ENCODE measurements at regions not wholly inside any gene's neighbourhood (a gene's known extent, or its start where the extent isn't known, plus 50 kb on each side); places are given as distances from the start of the nearest gene placed in this dataset.
"Not testable (repeated sequence)": the region's sequence is repeated elsewhere in the genome, so short reads cannot be mapped to it uniquely, and the experiment has no call there.

- H3K4me1 Mint-ChIP-seq; H3K27me3 Mint-ChIP-seq; ATAC-seq; H3K9me3 Mint-ChIP-seq (ENCODE audit: low read depth); CTCF ChIA-PET; H3K36me3 Mint-ChIP-seq; H3K4me3 Mint-ChIP-seq; H3K27ac Mint-ChIP-seq; DNase-seq: not testable (repeated sequence)
Measured at GRCh38 chr17:14560325-14560724, 259.4 kb downstream of the HS3ST3B1 start.

- DNase-seq (no peak), ATAC-seq (no peak)
- Mint-ChIP-seq H3K27me3 (no peaks in the 10 kb centered on the region), H3K36me3 (no peaks in the 10 kb centered on the region), H3K9me3 (ENCODE audit: low read depth) (no peaks in the 10 kb centered on the region), H3K4me1 (peaks cover 3% of the 10 kb centered on the region), H3K27ac (no peak overlapping the region), H3K4me3 (no peak overlapping the region)
- CTCF ChIA-PET = no interaction called here
Measured at GRCh38 chr17:14559264-14560119, 258.6 kb downstream of the HS3ST3B1 start.

- ATAC-seq = no peak
- Mint-ChIP-seq H3K4me1 (peaks cover 3% of the 10 kb centered on the region), H3K27me3 (no peaks in the 10 kb centered on the region), H3K4me3 (no peak overlapping the region), H3K27ac (no peak overlapping the region), H3K9me3 (ENCODE audit: low read depth) (no peaks in the 10 kb centered on the region), H3K36me3 (no peaks in the 10 kb centered on the region)
- DNase-seq = no peak
- CTCF ChIA-PET = no interaction called here
Measured at GRCh38 chr17:14557480-14557879, 256.6 kb downstream of the HS3ST3B1 start.

GRCh38 chr17:14553847-14554246, 253.0 kb downstream of the HS3ST3B1 start:
- CTCF ChIA-PET = no interaction called here
- Mint-ChIP-seq H3K27me3 (no peaks in the 10 kb centered on the region), H3K4me3 (no peak overlapping the region), H3K9me3 (ENCODE audit: low read depth) (no peaks in the 10 kb centered on the region), H3K4me1 (no peaks in the 10 kb centered on the region), H3K27ac (no peak overlapping the region), H3K36me3 (no peaks in the 10 kb centered on the region)
- DNase-seq = no peak
- ATAC-seq = no peak

GRCh38 chr17:14552306-14552705, 251.4 kb downstream of the HS3ST3B1 start:
- Mint-ChIP-seq H3K4me3 (no peak overlapping the region), H3K9me3 (ENCODE audit: low read depth) (no peaks in the 10 kb centered on the region), H3K4me1 (no peaks in the 10 kb centered on the region), H3K36me3 (no peaks in the 10 kb centered on the region), H3K27me3 (no peaks in the 10 kb centered on the region), H3K27ac (no peak overlapping the region)
- DNase-seq (no peak), ATAC-seq (no peak)
- CTCF ChIA-PET = no interaction called here

- H3K4me3 Mint-ChIP-seq = no peak overlapping the region
- no peaks in the 10 kb centered on the region for H3K9me3 Mint-ChIP-seq (ENCODE audit: low read depth)
- H3K4me1 Mint-ChIP-seq = peaks cover 2% of the 10 kb centered on the region
- CTCF ChIA-PET = interaction anchor here (0.7 kb wide), 1 partner anchor 11 kb away, joined by 3 read pairs; no protein-coding TSS in a partner anchor
- no peak for DNase-seq
- no peaks in the 10 kb centered on the region for H3K36me3 Mint-ChIP-seq
- H3K27ac Mint-ChIP-seq = no peak overlapping the region
- no peak for ATAC-seq
- H3K27me3 Mint-ChIP-seq = peaks cover 4% of the 10 kb centered on the region
Measured at GRCh38 chr17:14547556-14547955, 246.7 kb downstream of the HS3ST3B1 start.

- H3K36me3 Mint-ChIP-seq = no peaks in the 10 kb centered on the region
- ATAC-seq (no peak), DNase-seq (no peak)
- no peak overlapping the region for H3K4me3 Mint-ChIP-seq
- H3K27ac Mint-ChIP-seq = no peak overlapping the region
- peaks cover 2% of the 10 kb centered on the region for H3K4me1 Mint-ChIP-seq
- H3K27me3 Mint-ChIP-seq = peaks cover 5% of the 10 kb centered on the region
- CTCF ChIA-PET = interaction anchor here (0.7 kb wide), 1 partner anchor 11 kb away, joined by 3 read pairs; no protein-coding TSS in a partner anchor
- H3K9me3 Mint-ChIP-seq (ENCODE audit: low read depth) = no peaks in the 10 kb centered on the region
Measured at GRCh38 chr17:14547016-14547415, 246.1 kb downstream of the HS3ST3B1 start.

GRCh38 chr17:14545156-14545906, 244.4 kb downstream of the HS3ST3B1 start:
- CTCF ChIA-PET = no interaction called here
- H3K9me3 Mint-ChIP-seq (ENCODE audit: low read depth) = no peaks in the 10 kb centered on the region
- H3K27me3 Mint-ChIP-seq = peaks cover 5% of the 10 kb centered on the region
- no peak overlapping the region for H3K4me3 Mint-ChIP-seq
- H3K36me3 Mint-ChIP-seq = no peaks in the 10 kb centered on the region
- no peak overlapping the region for H3K27ac Mint-ChIP-seq
- H3K4me1 Mint-ChIP-seq = peaks cover 2% of the 10 kb centered on the region
- DNase-seq = no peak
- ATAC-seq = no peak

- H3K4me1 Mint-ChIP-seq = peaks cover 2% of the 10 kb centered on the region
- no peak overlapping the region for H3K27ac Mint-ChIP-seq
- DNase-seq (no peak), ATAC-seq (no peak)
- CTCF ChIA-PET = no interaction called here
- H3K9me3 Mint-ChIP-seq (ENCODE audit: low read depth) = peaks cover 2% of the 10 kb centered on the region
- H3K27me3 Mint-ChIP-seq = peaks cover 5% of the 10 kb centered on the region
- no peak overlapping the region for H3K4me3 Mint-ChIP-seq
- H3K36me3 Mint-ChIP-seq = peaks cover 2% of the 10 kb centered on the region
Measured at GRCh38 chr17:14541714-14542113, 240.8 kb downstream of the HS3ST3B1 start.

GRCh38 chr17:14539801-14540200, 238.9 kb downstream of the HS3ST3B1 start:
- CTCF ChIA-PET = no interaction called here
- Mint-ChIP-seq H3K4me3 (no peak overlapping the region), H3K36me3 (peaks cover 2% of the 10 kb centered on the region), H3K9me3 (ENCODE audit: low read depth) (peaks cover 2% of the 10 kb centered on the region), H3K27me3 (peaks cover 5% of the 10 kb centered on the region), H3K4me1 (no peaks in the 10 kb centered on the region), H3K27ac (no peak overlapping the region)
- ATAC-seq = no peak
- DNase-seq = no peak

GRCh38 chr17:14532242-14532641, 231.4 kb downstream of the HS3ST3B1 start:
- H3K36me3 Mint-ChIP-seq; ATAC-seq; H3K27me3 Mint-ChIP-seq; H3K9me3 Mint-ChIP-seq (ENCODE audit: low read depth); CTCF ChIA-PET; H3K4me1 Mint-ChIP-seq; DNase-seq; H3K4me3 Mint-ChIP-seq; H3K27ac Mint-ChIP-seq: not testable (repeated sequence)

GRCh38 chr17:14525551-14526455, 224.9 kb downstream of the HS3ST3B1 start:
- CTCF ChIA-PET = no interaction called here
- Mint-ChIP-seq H3K4me3 (no peak overlapping the region), H3K27me3 (no peaks in the 10 kb centered on the region), H3K4me1 (peaks cover 3% of the 10 kb centered on the region), H3K9me3 (ENCODE audit: low read depth) (no peaks in the 10 kb centered on the region), H3K27ac (no peak overlapping the region), H3K36me3 (no peaks in the 10 kb centered on the region)
- DNase-seq = no peak
- ATAC-seq = no peak

- Mint-ChIP-seq H3K27me3 (no peaks in the 10 kb centered on the region), H3K4me1 (peaks cover 3% of the 10 kb centered on the region), H3K36me3 (no peaks in the 10 kb centered on the region), H3K27ac (no peak overlapping the region), H3K4me3 (no peak overlapping the region), H3K9me3 (ENCODE audit: low read depth) (no peaks in the 10 kb centered on the region)
- CTCF ChIA-PET = no interaction called here
- no peak for DNase-seq
- ATAC-seq = no peak
Measured at GRCh38 chr17:14522795-14523387, 222.0 kb downstream of the HS3ST3B1 start.

Measured in activated CD8-positive, alpha-beta memory T cell treated with anti-CD3 and anti-CD28 coated beads, Interleukin-2, amount 10 ng/mL, durations not matched to agents 7 days and 5 days (primary cell).